GM10248 (cell line): ENCODE measurements at regions not wholly inside any gene's neighbourhood (a gene's known extent, or its start where the extent isn't known, plus 50 kb on each side); places are given as distances from the start of the nearest gene placed in this dataset.

ENCODE experiments used
- CTCF ChIA-PET: fragments of 300-600 bp; sonication (Branson Sonifier 250); formaldehyde crosslinking; extraction: SDS; loops from one replicate; lab custom pipeline; 2021; ENCODE audit warnings: antibody characterized with exemption; lab: Yijun Ruan, JAX
- POLR2A ChIA-PET: fragments of 350-650 bp; sonication (Branson Sonifier 250); formaldehyde crosslinking; extraction: SDS; loops from one replicate; lab custom pipeline; 2020; ENCODE audit warnings: antibody characterized with exemption; lab: Yijun Ruan, JAX
- DNase-seq: peaks from one replicate; pipeline ENCODE4 v3.0.0; 2012; ENCODE audit errors: extremely low spot score
- CTCF ChIP-seq: IDR thresholded peaks from 2 replicates; pipeline ENCODE4 v1.5.1; 2012; ENCODE audit warnings: mild to moderate bottlenecking, low read depth; ENCODE audit errors: extremely low read depth, missing control alignments, control extremely low read depth

- TF ChIP-seq CTCF, result no peak
- POLR2A ChIA-PET, result no interaction called here
- CTCF ChIA-PET, result interaction anchor here (1.2 to 1.7 kb wide), 2 partner anchors 74 to 243 kb away, joined by 3 to 4 read pairs; no protein-coding TSS in a partner anchor
- DNase-seq, result no peak
Observed at GRCh38 chr12:5096241-5096924, 52.7 kb downstream of the KCNA5 start.

GRCh38 chr12:5097786-5098185 lies 54.1 kb downstream of the KCNA5 start:
- DNase-seq, result no peak
- no peak for TF ChIP-seq CTCF
- POLR2A ChIA-PET, result no interaction called here
- CTCF ChIA-PET, result interaction anchor here (1.2 to 1.5 kb wide), 2 partner anchors 13 to 245 kb away, joined by 3 to 4 read pairs; no protein-coding TSS in a partner anchor

GRCh38 chr12:5099136-5099535 lies 55.5 kb downstream of the KCNA5 start:
- DNase-seq, result no peak
- CTCF ChIA-PET, result no interaction called here
- POLR2A ChIA-PET, result no interaction called here
- TF ChIP-seq CTCF, result no peak

- CTCF ChIA-PET, result no interaction called here
- TF ChIP-seq CTCF, result no peak
- DNase-seq, result no peak
- POLR2A ChIA-PET, result no interaction called here
Observed at GRCh38 chr12:5099591-5099990, 55.9 kb downstream of the KCNA5 start.

- no peak for DNase-seq
- ChIA-PET CTCF (no interaction called here), POLR2A (no interaction called here)
- TF ChIP-seq CTCF, result no peak
Observed at GRCh38 chr12:5101686-5102085, 58.0 kb downstream of the KCNA5 start.

GRCh38 chr12:5102261-5102789 lies 58.6 kb downstream of the KCNA5 start:
- ChIA-PET POLR2A (no interaction called here), CTCF (no interaction called here)
- DNase-seq, result no peak
- no peak for TF ChIP-seq CTCF
